GF-D8 (cell line): ENCODE measurements at regions not wholly inside any gene's neighbourhood (a gene's known extent, or its start where the extent isn't known, plus 50 kb on each side); places are given as distances from the start of the nearest gene placed in this dataset.
"Not testable (repeated sequence)": the region's sequence is repeated elsewhere in the genome, so short reads cannot be mapped to it uniquely, and the experiment has no call there.

ENCODE experiments used
- DNase-seq: peaks from one replicate; lab custom pipeline; 2025; lab: John Stamatoyannopoulos, UW

GRCh38 chr21:16116798-16117197 lies 387.0 kb downstream of the USP25 start:
- DNase-seq, result no peak

- no peak for DNase-seq
These were observed 387.5 kb downstream of the USP25 start for GRCh38 chr21:16117331-16117730.

GRCh38 chr21:16117851-16118590 lies 388.2 kb downstream of the USP25 start:
- DNase-seq, result no peak

GRCh38 chr21:16124378-16125138 lies 394.8 kb downstream of the USP25 start:
- no peak for DNase-seq

GRCh38 chr21:16125274-16125673 lies 395.5 kb downstream of the USP25 start:
- no peak for DNase-seq

- DNase-seq, result not testable (repeated sequence)
These were observed 402.7 kb downstream of the USP25 start for GRCh38 chr21:16132453-16132852.

GRCh38 chr21:16133248-16133647 lies 403.5 kb downstream of the USP25 start:
- no peak for DNase-seq

GRCh38 chr21:16134134-16134533 lies 404.4 kb downstream of the USP25 start:
- DNase-seq, result no peak

GRCh38 chr21:16137106-16137505 lies 407.3 kb downstream of the USP25 start:
- DNase-seq, result no peak

GRCh38 chr21:16145052-16145451 lies 415.3 kb downstream of the USP25 start:
- DNase-seq, result no peak

- DNase-seq, result no peak
These were observed 415.7 kb downstream of the USP25 start for GRCh38 chr21:16145479-16145878.

- DNase-seq, result no peak
These were observed 424.5 kb downstream of the USP25 start for GRCh38 chr21:16154321-16154720.

GRCh38 chr21:16154951-16155635 lies 425.3 kb downstream of the USP25 start:
- no peak for DNase-seq

- no peak for DNase-seq
These were observed 427.2 kb downstream of the USP25 start for GRCh38 chr21:16156841-16157489.

GRCh38 chr21:16159213-16159970 lies 429.6 kb downstream of the USP25 start:
- DNase-seq, result no peak

GRCh38 chr21:16159971-16160350 lies 430.2 kb downstream of the USP25 start:
- DNase-seq, result no peak

- DNase-seq, result no peak
These were observed 433.2 kb downstream of the USP25 start for GRCh38 chr21:16162953-16163352.

- no peak for DNase-seq
These were observed 439.3 kb downstream of the USP25 start for GRCh38 chr21:16169102-16169511.

GRCh38 chr21:16169779-16170178 lies 440.0 kb downstream of the USP25 start:
- DNase-seq, result no peak

GRCh38 chr21:16176570-16176969 lies 446.8 kb downstream of the USP25 start:
- no peak for DNase-seq

GRCh38 chr21:16177532-16177931 lies 447.8 kb downstream of the USP25 start:
- DNase-seq, result no peak

- DNase-seq, result peak; percentile 13
These were observed 450.0 kb downstream of the USP25 start for GRCh38 chr21:16179773-16180172.
